Mesothelial cell of epicardium (in vitro differentiated cells): ENCODE measurements at regions not wholly inside any gene's neighbourhood (a gene's known extent, or its start where the extent isn't known, plus 50 kb on each side); places are given as distances from the start of the nearest gene placed in this dataset.

Experiments used
- DNase-seq, 2 experiments: peaks; one replicate each; pipeline ENCODE4 v3.0.0; 2021; ENCODE audit warnings: low spot score in 2 of 2; ENCODE audit not compliant: unreplicated experiment in 2 of 2
- H3K27ac Mint-ChIP-seq: 2 replicates; pipeline ENCODE4 v1.8.0; 2021; ENCODE audit warnings: mixed read lengths
- H3K27me3 Mint-ChIP-seq: 2 replicates; pipeline ENCODE4 v1.8.0; 2021; ENCODE audit warnings: low read depth, mixed read lengths
- H3K36me3 Mint-ChIP-seq: 2 replicates; pipeline ENCODE4 v1.8.0; 2021; ENCODE audit warnings: mixed read lengths
- H3K4me1 Mint-ChIP-seq: 2 replicates; pipeline ENCODE4 v1.8.0; 2021; ENCODE audit warnings: mixed read lengths
- H3K4me3 Mint-ChIP-seq: 2 replicates; pipeline ENCODE4 v1.8.0; 2021; ENCODE audit warnings: mild to moderate bottlenecking, moderate library complexity, mixed read lengths
- H3K9me3 Mint-ChIP-seq: 2 replicates; pipeline ENCODE4 v1.8.0; 2021; ENCODE audit warnings: mixed read lengths
- TF ChIP-seq, protein P1 (sequence below): fragments of 200-600 bp; sonication (generic); IDR thresholded peaks from one replicate; pipeline ENCODE4 v1.5.0; 2021; ENCODE audit warnings: antibody characterized with exemption; ENCODE audit not compliant: unreplicated experiment

DNA sequence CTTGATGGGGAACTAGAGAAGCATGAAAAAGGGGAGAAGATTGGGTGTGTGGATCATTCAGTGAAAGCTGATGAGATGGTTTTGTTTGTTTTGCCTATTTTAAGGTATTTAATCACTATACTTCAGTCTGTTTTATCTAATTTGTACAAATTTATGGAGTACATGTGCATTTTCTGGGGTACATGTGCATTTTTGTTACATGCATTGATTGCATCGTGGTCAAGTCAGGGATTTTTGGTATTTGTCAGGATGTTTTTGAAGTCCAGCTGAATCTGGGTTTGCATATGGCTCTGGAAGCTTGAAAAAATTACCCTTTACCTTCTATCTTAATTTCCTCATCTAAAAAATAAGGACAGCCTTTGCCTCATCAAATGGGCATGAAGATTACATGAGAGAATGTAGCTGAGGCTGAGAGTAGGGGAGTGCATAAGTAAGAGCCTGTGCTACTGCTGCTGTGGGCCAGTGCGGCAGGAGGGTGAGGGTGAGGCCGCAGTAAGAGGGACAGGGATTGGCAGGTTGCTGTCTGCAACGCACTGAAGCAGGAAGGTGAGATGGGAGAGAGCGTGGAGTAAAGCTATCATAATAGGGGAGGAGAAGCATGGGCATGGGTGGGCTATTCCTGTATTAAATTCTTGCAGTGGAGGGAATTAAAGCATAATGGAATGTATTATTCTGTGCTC is 139.8 kb downstream of the NPR3 start:
- TF ChIP-seq, protein P1, sequence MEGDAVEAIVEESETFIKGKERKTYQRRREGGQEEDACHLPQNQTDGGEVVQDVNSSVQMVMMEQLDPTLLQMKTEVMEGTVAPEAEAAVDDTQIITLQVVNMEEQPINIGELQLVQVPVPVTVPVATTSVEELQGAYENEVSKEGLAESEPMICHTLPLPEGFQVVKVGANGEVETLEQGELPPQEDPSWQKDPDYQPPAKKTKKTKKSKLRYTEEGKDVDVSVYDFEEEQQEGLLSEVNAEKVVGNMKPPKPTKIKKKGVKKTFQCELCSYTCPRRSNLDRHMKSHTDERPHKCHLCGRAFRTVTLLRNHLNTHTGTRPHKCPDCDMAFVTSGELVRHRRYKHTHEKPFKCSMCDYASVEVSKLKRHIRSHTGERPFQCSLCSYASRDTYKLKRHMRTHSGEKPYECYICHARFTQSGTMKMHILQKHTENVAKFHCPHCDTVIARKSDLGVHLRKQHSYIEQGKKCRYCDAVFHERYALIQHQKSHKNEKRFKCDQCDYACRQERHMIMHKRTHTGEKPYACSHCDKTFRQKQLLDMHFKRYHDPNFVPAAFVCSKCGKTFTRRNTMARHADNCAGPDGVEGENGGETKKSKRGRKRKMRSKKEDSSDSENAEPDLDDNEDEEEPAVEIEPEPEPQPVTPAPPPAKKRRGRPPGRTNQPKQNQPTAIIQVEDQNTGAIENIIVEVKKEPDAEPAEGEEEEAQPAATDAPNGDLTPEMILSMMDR: no peak
- Mint-ChIP-seq H3K27ac (no peak overlapping the region), H3K27me3 (peaks cover 10% of the 10 kb centered on the region), H3K4me1 (peaks cover 25% of the 10 kb centered on the region), H3K9me3 (no peaks in the 10 kb centered on the region), H3K36me3 (no peaks in the 10 kb centered on the region), H3K4me3 (no peak overlapping the region)
- DNase-seq: no peak

DNA sequence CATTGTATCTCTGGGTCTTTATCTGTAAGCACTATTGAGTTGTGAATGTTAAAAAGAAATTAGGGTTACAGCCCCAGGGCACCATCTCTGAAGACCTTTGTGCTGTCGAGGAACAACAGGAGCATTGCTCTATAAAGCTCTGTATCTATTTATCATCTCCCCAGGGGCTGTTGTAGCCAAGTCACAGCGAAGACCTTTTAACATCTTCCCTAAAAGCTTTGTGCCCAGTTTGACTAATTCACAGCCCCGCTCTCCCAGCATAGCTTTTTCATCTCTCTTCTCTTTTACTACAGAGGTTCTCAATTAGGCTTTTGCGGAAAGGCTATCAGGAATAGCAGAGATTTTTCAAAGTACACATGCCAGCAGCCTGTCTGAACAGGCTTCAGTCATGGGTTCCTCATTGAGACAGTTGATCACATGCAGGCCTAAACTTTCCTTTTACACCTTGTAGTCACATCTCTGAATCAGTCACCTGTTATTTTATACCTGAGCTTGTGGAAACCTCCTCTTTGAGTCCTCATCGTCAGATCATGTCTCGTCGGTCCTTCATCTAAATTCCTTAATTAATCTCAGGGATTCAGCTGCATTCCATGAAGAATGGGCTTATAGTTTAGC is 140.5 kb downstream of the NPR3 start:
- Mint-ChIP-seq H3K27ac (no peak overlapping the region), H3K4me1 (peaks cover 25% of the 10 kb centered on the region), H3K27me3 (peaks cover 4% of the 10 kb centered on the region), H3K9me3 (no peaks in the 10 kb centered on the region), H3K4me3 (no peak overlapping the region), H3K36me3 (no peaks in the 10 kb centered on the region)
- TF ChIP-seq, protein P1: no peak
- no peak for DNase-seq

DNA sequence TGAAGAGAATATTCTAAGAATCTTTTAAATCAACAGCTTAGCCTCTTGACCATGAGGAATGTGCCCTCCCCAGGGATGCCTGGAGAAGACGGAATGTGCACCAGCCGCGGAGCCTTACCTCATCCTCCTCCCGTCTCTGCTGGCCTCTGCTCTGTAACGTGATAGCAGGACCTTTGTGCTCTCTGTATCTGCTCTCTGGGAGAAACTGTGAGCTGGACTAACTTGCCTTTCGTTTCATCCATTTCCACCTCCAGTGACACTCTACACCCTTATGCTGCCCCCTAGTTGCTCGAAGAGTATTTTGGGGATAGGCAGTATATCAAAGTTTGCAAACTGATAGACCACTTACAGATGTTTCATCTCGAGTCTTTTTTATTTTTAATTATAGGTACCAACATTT is 141.4 kb downstream of the NPR3 start:
- H3K27me3 Mint-ChIP-seq: peaks cover 4% of the 10 kb centered on the region
- no peaks in the 10 kb centered on the region for H3K36me3 Mint-ChIP-seq
- no peak for DNase-seq
- H3K27ac Mint-ChIP-seq: no peak overlapping the region
- H3K4me3 Mint-ChIP-seq: no peak overlapping the region
- peaks cover 25% of the 10 kb centered on the region for H3K4me1 Mint-ChIP-seq
- H3K9me3 Mint-ChIP-seq: peaks cover 3% of the 10 kb centered on the region
- TF ChIP-seq, protein P1: no peak

DNA sequence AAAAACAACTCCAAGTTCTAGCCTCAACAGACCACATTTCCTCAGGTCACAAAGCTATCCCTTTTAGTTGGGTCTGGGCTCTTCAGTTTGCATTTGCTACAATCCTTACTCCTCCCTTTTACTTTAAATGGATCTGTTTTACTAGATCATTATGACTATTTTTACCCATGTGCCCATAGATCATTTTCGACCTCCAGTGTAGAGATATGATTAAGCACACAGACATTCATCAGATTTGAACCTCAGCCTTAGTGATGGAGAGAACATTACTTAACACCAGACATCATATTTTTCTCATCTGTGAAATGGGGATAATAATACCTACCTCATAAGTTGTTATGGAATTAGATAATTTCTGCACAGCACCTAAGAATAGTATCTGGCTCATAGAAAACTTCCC is 141.9 kb downstream of the NPR3 start:
- H3K27ac Mint-ChIP-seq: no peak overlapping the region
- H3K4me1 Mint-ChIP-seq: peaks cover 25% of the 10 kb centered on the region

DNA sequence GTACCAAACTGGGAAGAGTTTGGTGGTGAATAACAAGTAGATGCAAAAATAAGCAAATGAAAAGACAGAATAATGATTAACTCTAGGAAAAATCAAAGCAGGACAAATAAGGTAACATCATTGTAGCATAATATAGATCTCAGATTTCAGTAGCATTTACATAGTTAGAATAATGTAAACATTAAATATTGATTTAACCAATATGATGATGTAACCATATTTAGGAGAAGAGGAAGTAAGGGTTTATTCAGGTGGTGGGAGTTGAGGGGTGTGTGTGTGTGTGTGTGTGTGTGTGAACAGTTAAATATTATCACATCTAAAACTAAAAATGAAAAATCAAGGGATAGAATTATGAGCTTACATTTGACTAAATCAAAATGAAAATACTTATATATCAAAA is 143.4 kb downstream of the NPR3 start:
- peaks cover 15% of the 10 kb centered on the region for H3K9me3 Mint-ChIP-seq
- peaks cover 7% of the 10 kb centered on the region for H3K36me3 Mint-ChIP-seq
- peaks cover 16% of the 10 kb centered on the region for H3K4me1 Mint-ChIP-seq
- H3K27me3 Mint-ChIP-seq: peaks cover 1% of the 10 kb centered on the region
- DNase-seq: no peak
- no peak overlapping the region for H3K4me3 Mint-ChIP-seq
- H3K27ac Mint-ChIP-seq: no peak overlapping the region
- TF ChIP-seq, protein P1: no peak

More for the DNA sequence above, 141.9 kb downstream of the NPR3 start:
- Mint-ChIP-seq H3K27me3 (peaks cover 4% of the 10 kb centered on the region), H3K36me3 (peaks cover under 1% of the 10 kb centered on the region), H3K9me3 (peaks cover 7% of the 10 kb centered on the region), H3K4me3 (no peak overlapping the region)
- DNase-seq: no peak
- TF ChIP-seq, protein P1: no peak
